ENCODE measurements at regions not wholly inside any gene's neighbourhood (a gene's known extent, or its start where the extent isn't known, plus 50 kb on each side); places are given as distances from the start of the nearest gene placed in this dataset.

DNA sequence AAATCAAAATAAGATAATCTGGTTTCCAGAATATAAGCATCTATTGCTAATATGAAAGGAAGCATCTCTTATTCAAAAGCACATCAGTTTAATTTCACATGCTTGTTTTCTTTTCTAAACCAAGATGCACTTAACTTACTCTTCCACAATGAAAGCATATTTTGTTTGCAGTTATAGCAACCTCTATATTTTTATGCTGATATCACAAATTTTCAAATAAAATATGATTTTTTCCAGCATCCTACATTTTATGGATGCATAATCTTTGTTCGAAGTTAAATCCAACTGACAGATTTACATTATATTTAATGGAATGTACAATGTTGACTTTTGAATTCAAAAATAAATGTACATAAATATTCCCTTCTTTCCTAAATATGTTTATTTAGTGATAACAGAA, 978.3 kb upstream of the B3GALT2 start:
- no peak for TF ChIP-seq POLR2A (IDR thresholded peaks at IDR 0.05; ENCODE audit: borderline replicate concordance, extremely low read depth, insufficient read depth, insufficient read length)
- Histone ChIP-seq H3K36me3 (ENCODE audit: control insufficient read depth in 1 of 2, insufficient read depth in 2 of 2, low read length in 2 of 2) (no peaks in the 10 kb centered on the region), H2AFZ (ENCODE audit: low read depth, low read length, poor library complexity, severe bottlenecking) (no peak overlapping the region), H3K9ac (ENCODE audit: low read length) (no peak overlapping the region), H3K27me3 (ENCODE audit: insufficient read depth, low read length) (no peaks in the 10 kb centered on the region), H3K4me2 (ENCODE audit: low read length) (no peak overlapping the region), H3K9me2 (ENCODE audit: insufficient read depth) (no peaks in the 10 kb centered on the region), H4K20me1 (ENCODE audit: insufficient read depth) (no peaks in the 10 kb centered on the region), H3K4me1 (ENCODE audit: control insufficient read depth in 1 of 2, insufficient read depth in 2 of 2, low read length in 2 of 2) (no peaks in the 10 kb centered on the region), H3K79me2 (ENCODE audit: insufficient read depth, low read length) (no peaks in the 10 kb centered on the region), H3K27ac (ENCODE audit: low read depth, low read length) (no peak overlapping the region), H3K9me3 (ENCODE audit: control insufficient read depth in 1 of 2, insufficient read depth in 1 of 2, low read depth in 1 of 2, low read length in 2 of 2) (no peaks in the 10 kb centered on the region), H3K4me3 (replicated peaks in 1 of 2; ENCODE audit: low read depth in 1 of 2, low read length in 2 of 2) (no peak overlapping the region)
- CTCF ChIA-PET, result no interaction called here
- DNase-seq (ENCODE audit: low read depth, low spot score), result no peak
- BruUV-seq (replicated peaks), result no TSS peak
- no peak for ATAC-seq
- intact Hi-C loops (cut with micrococcal nuclease), result no loop called here
- RAD21 ChIA-PET (ENCODE audit: low non-redundant PET in 1 of 2, low total read pairs in 2 of 2, uncharacterized antibody in 2 of 2, unreplicated experiment in 2 of 2), result no interaction called here
- POLR2A ChIA-PET, result no interaction called here

GRCh38 chr1:194161591-194161990, 975.2 kb upstream of the B3GALT2 start:
- Histone ChIP-seq H3K79me2 (ENCODE audit: insufficient read depth, low read length) (no peaks in the 10 kb centered on the region), H3K36me3 (ENCODE audit: control insufficient read depth in 1 of 2, insufficient read depth in 2 of 2, low read length in 2 of 2) (no peaks in the 10 kb centered on the region), H2AFZ (ENCODE audit: low read depth, low read length, poor library complexity, severe bottlenecking) (no peak overlapping the region), H3K9me3 (ENCODE audit: control insufficient read depth in 1 of 2, insufficient read depth in 1 of 2, low read depth in 1 of 2, low read length in 2 of 2) (no peaks in the 10 kb centered on the region), H3K4me1 (ENCODE audit: control insufficient read depth in 1 of 2, insufficient read depth in 2 of 2, low read length in 2 of 2) (no peaks in the 10 kb centered on the region), H3K9me2 (ENCODE audit: insufficient read depth) (no peaks in the 10 kb centered on the region), H3K4me3 (replicated peaks in 1 of 2; ENCODE audit: low read depth in 1 of 2, low read length in 2 of 2) (no peak overlapping the region), H3K27me3 (ENCODE audit: insufficient read depth, low read length) (no peaks in the 10 kb centered on the region), H3K4me2 (ENCODE audit: low read length) (no peak overlapping the region), H3K9ac (ENCODE audit: low read length) (no peak overlapping the region), H4K20me1 (ENCODE audit: insufficient read depth) (no peaks in the 10 kb centered on the region), H3K27ac (ENCODE audit: low read depth, low read length) (no peak overlapping the region)
- ChIA-PET POLR2A (no interaction called here), CTCF (no interaction called here), RAD21 (ENCODE audit: low non-redundant PET in 1 of 2, low total read pairs in 2 of 2, uncharacterized antibody in 2 of 2, unreplicated experiment in 2 of 2) (no interaction called here)
- BruUV-seq (replicated peaks), result no TSS peak
- DNase-seq (ENCODE audit: low read depth, low spot score) (no peak), ATAC-seq (no peak)
- intact Hi-C loops (cut with micrococcal nuclease), result no loop called here
- TF ChIP-seq ZNF274 (IDR thresholded peaks at IDR 0.05; ENCODE audit: low read depth, low read length), result no peak

- POLR2A ChIA-PET, result no interaction called here
- DNase-seq (ENCODE audit: low read depth, low spot score), result peak; percentile 8
- CTCF ChIA-PET, result no interaction called here
- TF ChIP-seq POLR2A (IDR thresholded peaks at IDR 0.05; ENCODE audit: borderline replicate concordance, extremely low read depth, insufficient read depth, insufficient read length) (no peak), SRF (IDR thresholded peaks at IDR 0.05; ENCODE audit: low read depth) (no peak), ELF1 (IDR thresholded peaks at IDR 0.05; ENCODE audit: borderline replicate concordance, low read depth) (no peak), ZBTB33 (IDR thresholded peaks at IDR 0.05; ENCODE audit: extremely low read depth, insufficient replicate concordance, low read length) (no peak), TCF7L2 (IDR thresholded peaks at IDR 0.05; ENCODE audit: borderline replicate concordance, extremely low read depth, insufficient read depth, insufficient read length) (no peak), SIN3A (IDR thresholded peaks at IDR 0.05; ENCODE audit: low read depth) (no peak)
- TF ChIP-seq, protein P1, sequence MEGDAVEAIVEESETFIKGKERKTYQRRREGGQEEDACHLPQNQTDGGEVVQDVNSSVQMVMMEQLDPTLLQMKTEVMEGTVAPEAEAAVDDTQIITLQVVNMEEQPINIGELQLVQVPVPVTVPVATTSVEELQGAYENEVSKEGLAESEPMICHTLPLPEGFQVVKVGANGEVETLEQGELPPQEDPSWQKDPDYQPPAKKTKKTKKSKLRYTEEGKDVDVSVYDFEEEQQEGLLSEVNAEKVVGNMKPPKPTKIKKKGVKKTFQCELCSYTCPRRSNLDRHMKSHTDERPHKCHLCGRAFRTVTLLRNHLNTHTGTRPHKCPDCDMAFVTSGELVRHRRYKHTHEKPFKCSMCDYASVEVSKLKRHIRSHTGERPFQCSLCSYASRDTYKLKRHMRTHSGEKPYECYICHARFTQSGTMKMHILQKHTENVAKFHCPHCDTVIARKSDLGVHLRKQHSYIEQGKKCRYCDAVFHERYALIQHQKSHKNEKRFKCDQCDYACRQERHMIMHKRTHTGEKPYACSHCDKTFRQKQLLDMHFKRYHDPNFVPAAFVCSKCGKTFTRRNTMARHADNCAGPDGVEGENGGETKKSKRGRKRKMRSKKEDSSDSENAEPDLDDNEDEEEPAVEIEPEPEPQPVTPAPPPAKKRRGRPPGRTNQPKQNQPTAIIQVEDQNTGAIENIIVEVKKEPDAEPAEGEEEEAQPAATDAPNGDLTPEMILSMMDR (IDR thresholded peaks at IDR 0.05 in 2 of 3, conservative IDR thresholded peaks at IDR 0.05 in 1 of 3; ENCODE audit: borderline replicate concordance in 1 of 3, insufficient read depth in 1 of 3, low read depth in 2 of 3, low read length in 2 of 3), result peak in 2 of 3 experiments; percentile 12 to 46; a peak in 3 of 6 replicates
Measured at GRCh38 chr1:194159941-194160340, 973.5 kb upstream of the B3GALT2 start.

More at GRCh38 chr1:194159941-194160340, 973.5 kb upstream of the B3GALT2 start:
- no peaks in the 10 kb centered on the region for H3K9me2 ChIP-seq (ENCODE audit: insufficient read depth)
- intact Hi-C loops (cut with micrococcal nuclease), result loop anchor here (5.0 kb wide), 1 partner anchor 53 kb away; no protein-coding TSS in a partner anchor
- no peaks in the 10 kb centered on the region for H3K79me2 ChIP-seq (ENCODE audit: insufficient read depth, low read length)
- H3K4me2 ChIP-seq (ENCODE audit: low read length), result no peak overlapping the region
- no peaks in the 10 kb centered on the region for H3K4me1 ChIP-seq (ENCODE audit: control insufficient read depth in 1 of 2, insufficient read depth in 2 of 2, low read length in 2 of 2)
- H2AFZ ChIP-seq (ENCODE audit: low read depth, low read length, poor library complexity, severe bottlenecking), result no peak overlapping the region
- H3K9me3 ChIP-seq (ENCODE audit: control insufficient read depth in 1 of 2, insufficient read depth in 1 of 2, low read depth in 1 of 2, low read length in 2 of 2), result no peaks in the 10 kb centered on the region
- no peak overlapping the region for H3K27ac ChIP-seq (ENCODE audit: low read depth, low read length)
- RAD21 ChIA-PET (ENCODE audit: low non-redundant PET in 1 of 2, low total read pairs in 2 of 2, uncharacterized antibody in 2 of 2, unreplicated experiment in 2 of 2), result no interaction called here
- ATAC-seq, result peak; percentile 67
- H3K27me3 ChIP-seq (ENCODE audit: insufficient read depth, low read length), result no peaks in the 10 kb centered on the region
- no peak overlapping the region for H3K4me3 ChIP-seq (replicated peaks in 1 of 2; ENCODE audit: low read depth in 1 of 2, low read length in 2 of 2)
- no peaks in the 10 kb centered on the region for H4K20me1 ChIP-seq (ENCODE audit: insufficient read depth)
- no peak overlapping the region for H3K9ac ChIP-seq (ENCODE audit: low read length)
- BruUV-seq (replicated peaks), result no TSS peak
- H3K36me3 ChIP-seq (ENCODE audit: control insufficient read depth in 1 of 2, insufficient read depth in 2 of 2, low read length in 2 of 2), result no peaks in the 10 kb centered on the region

Measured in HCT116 (cell line).